NCI-H2029 treated with DMSO at 0.1 percent for 48 hours (cell line): ENCODE measurements at regions not wholly inside any gene's neighbourhood (a gene's known extent, or its start where the extent isn't known, plus 50 kb on each side); places are given as distances from the start of the nearest gene placed in this dataset.
"Not testable (repeated sequence)": the region's sequence is repeated elsewhere in the genome, so short reads cannot be mapped to it uniquely, and the experiment has no call there.

ENCODE experiments used
- DNase-seq: peaks from one replicate; lab custom pipeline; 2025; lab: John Stamatoyannopoulos, UW

- DNase-seq: no peak
Measured at GRCh38 chr4:158958489-158959270, 144.2 kb upstream of the RAPGEF2 start.

- no peak for DNase-seq
Measured at GRCh38 chr4:158962393-158962792, 140.5 kb upstream of the RAPGEF2 start.

GRCh38 chr4:158963282-158963681 lies 139.6 kb upstream of the RAPGEF2 start:
- not testable (repeated sequence) for DNase-seq

- DNase-seq: no peak
Measured at GRCh38 chr4:158964114-158964727, 138.7 kb upstream of the RAPGEF2 start.

- DNase-seq: no peak
Measured at GRCh38 chr4:158964728-158965124, 138.2 kb upstream of the RAPGEF2 start.

GRCh38 chr4:158965226-158965625 lies 137.7 kb upstream of the RAPGEF2 start:
- DNase-seq: no peak

GRCh38 chr4:158966091-158966490 lies 136.8 kb upstream of the RAPGEF2 start:
- no peak for DNase-seq

GRCh38 chr4:158968961-158969360 lies 133.9 kb upstream of the RAPGEF2 start:
- no peak for DNase-seq

GRCh38 chr4:158970812-158971211 lies 132.1 kb upstream of the RAPGEF2 start:
- no peak for DNase-seq

GRCh38 chr4:158974438-158974837 lies 128.4 kb upstream of the RAPGEF2 start:
- DNase-seq: not testable (repeated sequence)

GRCh38 chr4:158980711-158981110 lies 122.2 kb upstream of the RAPGEF2 start:
- DNase-seq: not testable (repeated sequence)

- no peak for DNase-seq
Measured at GRCh38 chr4:158991534-158992155, 111.2 kb upstream of the RAPGEF2 start.

- DNase-seq: no peak
Measured at GRCh38 chr4:158993891-158994290, 109.0 kb upstream of the RAPGEF2 start.

GRCh38 chr4:158995040-158995439 lies 107.8 kb upstream of the RAPGEF2 start:
- no peak for DNase-seq

GRCh38 chr4:158995965-158996364 lies 106.9 kb upstream of the RAPGEF2 start:
- DNase-seq: no peak

- DNase-seq: peak; percentile 56
Measured at GRCh38 chr4:158996669-158997074, 106.2 kb upstream of the RAPGEF2 start.

GRCh38 chr4:158997660-158998349 lies 105.1 kb upstream of the RAPGEF2 start:
- DNase-seq: no peak

- no peak for DNase-seq
Measured at GRCh38 chr4:158998624-158999023, 104.3 kb upstream of the RAPGEF2 start.

- no peak for DNase-seq
Measured at GRCh38 chr4:158999166-158999682, 103.7 kb upstream of the RAPGEF2 start.

GRCh38 chr4:158999849-159000248 lies 103.0 kb upstream of the RAPGEF2 start:
- no peak for DNase-seq

- DNase-seq: no peak
Measured at GRCh38 chr4:159002950-159003349, 99.9 kb upstream of the RAPGEF2 start.
